ENCODE measurements at regions not wholly inside any gene's neighbourhood (a gene's known extent, or its start where the extent isn't known, plus 50 kb on each side); places are given as distances from the start of the nearest gene placed in this dataset.
"Not testable (repeated sequence)": the region's sequence is repeated elsewhere in the genome, so short reads cannot be mapped to it uniquely, and the experiment has no call there.

DNA sequence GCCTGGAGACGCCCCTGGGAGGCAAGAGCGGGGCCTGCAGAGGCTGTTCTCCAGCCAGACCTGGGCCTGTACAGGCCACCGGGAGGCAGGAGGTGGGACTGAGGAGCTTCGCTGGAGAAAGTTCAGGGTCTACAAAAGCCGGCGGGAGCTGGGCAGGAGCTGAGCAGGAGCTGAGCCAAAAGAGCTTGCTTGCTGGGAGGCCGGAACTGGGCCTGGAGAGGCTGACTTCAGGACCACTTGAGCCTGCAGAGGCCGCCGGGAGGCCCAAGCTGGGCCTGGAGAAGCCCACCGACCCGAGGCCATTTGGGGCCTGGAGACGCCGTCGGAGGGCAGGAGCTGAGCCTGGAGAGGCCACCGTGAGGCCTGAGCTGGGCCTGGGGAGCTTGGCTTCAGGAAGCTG is 309.0 kb downstream of the ZNF479 start:
- DNase-seq; H3K27ac Mint-ChIP-seq; H3K36me3 ChIP-seq (ENCODE audit: control insufficient read depth in 2 of 2, extremely low read depth in 1 of 2, insufficient read depth in 1 of 2, low read length in 1 of 2); H3K9me3 ChIP-seq; H3K4me1 Mint-ChIP-seq; POLR2A ChIA-PET; H3K27me3 Mint-ChIP-seq; ATAC-seq (replicated peaks in 1 of 4); H3K4me3 Mint-ChIP-seq; H3K27ac ChIP-seq (ENCODE audit: low read length); H3K27me3 ChIP-seq (replicated peaks in 1 of 2; ENCODE audit: control insufficient read depth in 2 of 2, extremely low read depth in 1 of 2, insufficient read depth in 2 of 2, low read length in 1 of 2); H3K36me3 Mint-ChIP-seq; H3K4me3 ChIP-seq (ENCODE audit: control insufficient read depth in 1 of 2, extremely low read depth in 1 of 2, low read length in 1 of 2); H3K4me1 ChIP-seq (ENCODE audit: control insufficient read depth in 1 of 2, extremely low read depth in 1 of 2, insufficient read depth in 2 of 2, low read length in 2 of 2); H3K9me3 Mint-ChIP-seq; CTCF ChIA-PET: not testable (repeated sequence)
- WGBS (ENCODE audit: insufficient coverage) = no CpG with 5 or more reads among the region's 15 CpGs

DNA sequence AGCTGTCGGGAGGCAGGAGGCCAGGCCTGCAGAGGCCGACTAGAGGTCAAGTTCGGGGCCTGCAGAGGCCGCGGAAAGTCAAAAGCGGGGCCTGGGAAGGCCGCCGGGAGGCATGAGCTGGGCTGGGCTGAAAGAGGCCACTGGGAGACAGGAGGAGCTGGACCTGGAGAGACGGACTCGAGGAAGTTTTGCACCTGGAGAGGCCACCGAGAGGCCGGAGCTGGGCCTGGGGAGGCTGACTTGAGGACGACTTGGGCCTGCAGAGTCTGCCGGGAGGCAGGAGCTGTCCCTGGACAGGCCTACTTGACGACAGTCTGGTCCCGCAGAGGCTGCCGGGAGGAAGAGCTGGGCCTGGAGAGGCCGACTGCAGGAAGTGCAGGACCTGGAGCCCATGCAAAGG is 310.1 kb downstream of the ZNF479 start:
- H3K4me3 ChIP-seq (ENCODE audit: control insufficient read depth in 1 of 2, extremely low read depth in 1 of 2, low read length in 1 of 2); H3K36me3 Mint-ChIP-seq; H3K4me1 Mint-ChIP-seq; H3K9me3 ChIP-seq; H3K27ac Mint-ChIP-seq; H3K4me1 ChIP-seq (ENCODE audit: control insufficient read depth in 1 of 2, extremely low read depth in 1 of 2, insufficient read depth in 2 of 2, low read length in 2 of 2); ATAC-seq (replicated peaks in 1 of 4); H3K27ac ChIP-seq (ENCODE audit: low read length); H3K4me3 Mint-ChIP-seq; H3K36me3 ChIP-seq (ENCODE audit: control insufficient read depth in 2 of 2, extremely low read depth in 1 of 2, insufficient read depth in 1 of 2, low read length in 1 of 2); DNase-seq; CTCF ChIA-PET; H3K27me3 ChIP-seq (replicated peaks in 1 of 2; ENCODE audit: control insufficient read depth in 2 of 2, extremely low read depth in 1 of 2, insufficient read depth in 2 of 2, low read length in 1 of 2); H3K9me3 Mint-ChIP-seq; H3K27me3 Mint-ChIP-seq; POLR2A ChIA-PET: not testable (repeated sequence)
- WGBS (ENCODE audit: insufficient coverage) = no CpG with 5 or more reads among the region's 18 CpGs

DNA sequence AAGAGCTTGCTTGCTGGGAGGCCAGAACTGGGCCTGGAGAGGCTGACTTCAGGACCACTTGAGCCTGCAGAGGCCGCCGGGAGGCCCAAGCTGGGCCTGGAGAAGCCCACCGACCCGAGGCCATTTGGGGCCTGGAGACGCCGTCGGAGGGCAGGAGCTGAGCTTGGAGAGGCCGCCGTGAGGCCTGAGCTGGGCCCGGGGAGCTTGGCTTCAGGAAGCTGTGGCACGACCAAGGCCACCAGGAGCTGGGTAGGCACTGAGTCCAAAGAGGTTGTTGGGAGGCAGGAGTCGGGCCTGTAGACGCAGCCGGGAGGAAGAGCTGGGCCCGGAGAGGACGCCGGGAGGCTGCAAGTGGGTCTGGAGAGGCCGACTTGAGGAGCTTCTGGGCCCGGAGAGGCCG is 310.7 kb downstream of the ZNF479 start:
- WGBS (ENCODE audit: insufficient coverage) = no CpG with 5 or more reads among the region's 20 CpGs
- not testable (repeated sequence) for H3K9me3 Mint-ChIP-seq

DNA sequence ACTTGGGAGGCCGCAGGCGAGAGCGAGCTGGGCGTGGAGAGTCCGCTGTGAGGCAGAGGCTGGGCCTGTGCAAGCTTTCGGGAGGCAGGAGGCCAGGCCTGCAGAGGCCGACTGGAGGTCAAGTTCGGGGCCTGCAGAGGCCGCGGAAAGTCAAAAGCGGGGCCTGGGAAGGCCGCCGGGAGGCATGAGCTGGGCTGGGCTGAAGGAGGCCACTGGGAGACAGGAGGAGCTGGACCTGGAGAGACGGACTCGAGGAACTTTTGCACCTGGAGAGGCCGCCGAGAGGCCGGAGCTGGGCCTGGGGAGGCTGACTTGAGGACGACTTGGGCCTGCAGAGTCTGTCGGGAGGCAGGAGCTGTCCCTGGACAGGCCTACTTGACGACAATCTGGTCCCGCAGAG is 314.0 kb downstream of the ZNF479 start:
- ATAC-seq (replicated peaks in 1 of 4) = not testable (repeated sequence)
- no CpG with 5 or more reads among the region's 22 CpGs for WGBS (ENCODE audit: insufficient coverage)

More for the DNA sequence above, 310.7 kb downstream of the ZNF479 start:
- H3K4me3 ChIP-seq (ENCODE audit: control insufficient read depth in 1 of 2, extremely low read depth in 1 of 2, low read length in 1 of 2); DNase-seq; H3K9me3 ChIP-seq; H3K4me3 Mint-ChIP-seq; H3K36me3 ChIP-seq (ENCODE audit: control insufficient read depth in 2 of 2, extremely low read depth in 1 of 2, insufficient read depth in 1 of 2, low read length in 1 of 2); H3K36me3 Mint-ChIP-seq; H3K27me3 Mint-ChIP-seq; H3K27me3 ChIP-seq (replicated peaks in 1 of 2; ENCODE audit: control insufficient read depth in 2 of 2, extremely low read depth in 1 of 2, insufficient read depth in 2 of 2, low read length in 1 of 2); H3K4me1 Mint-ChIP-seq; CTCF ChIA-PET; H3K27ac Mint-ChIP-seq; H3K4me1 ChIP-seq (ENCODE audit: control insufficient read depth in 1 of 2, extremely low read depth in 1 of 2, insufficient read depth in 2 of 2, low read length in 2 of 2); H3K27ac ChIP-seq (ENCODE audit: low read length); POLR2A ChIA-PET; ATAC-seq (replicated peaks in 1 of 4): not testable (repeated sequence)

DNA sequence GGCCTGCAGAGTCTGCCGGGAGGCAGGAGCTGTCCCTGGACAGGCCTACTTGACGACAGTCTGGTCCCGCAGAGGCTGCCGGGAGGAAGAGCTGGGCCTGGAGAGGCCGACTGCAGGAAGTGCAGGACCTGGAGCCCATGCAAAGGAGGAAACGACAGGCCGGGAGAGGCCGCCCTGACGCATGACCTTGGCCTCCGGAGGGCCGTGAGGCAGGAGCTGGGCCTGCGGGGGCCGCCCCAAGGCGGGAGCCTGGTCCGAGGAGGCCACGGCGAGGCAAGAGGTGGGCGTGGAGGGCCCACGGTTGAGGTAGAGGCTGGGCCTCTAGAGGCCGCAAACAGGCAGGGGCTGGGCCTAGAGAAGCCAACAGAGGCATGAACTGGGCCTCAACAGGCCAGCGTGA is 317.3 kb downstream of the ZNF479 start:
- DNase-seq; H3K4me1 Mint-ChIP-seq; H3K36me3 Mint-ChIP-seq; H3K27ac ChIP-seq (ENCODE audit: low read length); ATAC-seq (replicated peaks in 1 of 4); H3K4me1 ChIP-seq (ENCODE audit: control insufficient read depth in 1 of 2, extremely low read depth in 1 of 2, insufficient read depth in 2 of 2, low read length in 2 of 2); H3K4me3 ChIP-seq (ENCODE audit: control insufficient read depth in 1 of 2, extremely low read depth in 1 of 2, low read length in 1 of 2); H3K27me3 Mint-ChIP-seq; H3K36me3 ChIP-seq (ENCODE audit: control insufficient read depth in 2 of 2, extremely low read depth in 1 of 2, insufficient read depth in 1 of 2, low read length in 1 of 2); CTCF ChIA-PET; H3K27ac Mint-ChIP-seq; H3K27me3 ChIP-seq (replicated peaks in 1 of 2; ENCODE audit: control insufficient read depth in 2 of 2, extremely low read depth in 1 of 2, insufficient read depth in 2 of 2, low read length in 1 of 2); POLR2A ChIA-PET; H3K4me3 Mint-ChIP-seq; H3K9me3 Mint-ChIP-seq; H3K9me3 ChIP-seq: not testable (repeated sequence)
- 91% methylated on average over 8 of the region's 21 CpGs for WGBS (ENCODE audit: insufficient coverage)

More for the DNA sequence above, 314.0 kb downstream of the ZNF479 start:
- H3K4me1 Mint-ChIP-seq; H3K27me3 Mint-ChIP-seq; H3K36me3 Mint-ChIP-seq; H3K27me3 ChIP-seq (replicated peaks in 1 of 2; ENCODE audit: control insufficient read depth in 2 of 2, extremely low read depth in 1 of 2, insufficient read depth in 2 of 2, low read length in 1 of 2); H3K4me1 ChIP-seq (ENCODE audit: control insufficient read depth in 1 of 2, extremely low read depth in 1 of 2, insufficient read depth in 2 of 2, low read length in 2 of 2); H3K36me3 ChIP-seq (ENCODE audit: control insufficient read depth in 2 of 2, extremely low read depth in 1 of 2, insufficient read depth in 1 of 2, low read length in 1 of 2); H3K27ac ChIP-seq (ENCODE audit: low read length); POLR2A ChIA-PET; H3K27ac Mint-ChIP-seq; H3K9me3 Mint-ChIP-seq; H3K4me3 ChIP-seq (ENCODE audit: control insufficient read depth in 1 of 2, extremely low read depth in 1 of 2, low read length in 1 of 2); CTCF ChIA-PET; H3K9me3 ChIP-seq; H3K4me3 Mint-ChIP-seq; DNase-seq: not testable (repeated sequence)

DNA sequence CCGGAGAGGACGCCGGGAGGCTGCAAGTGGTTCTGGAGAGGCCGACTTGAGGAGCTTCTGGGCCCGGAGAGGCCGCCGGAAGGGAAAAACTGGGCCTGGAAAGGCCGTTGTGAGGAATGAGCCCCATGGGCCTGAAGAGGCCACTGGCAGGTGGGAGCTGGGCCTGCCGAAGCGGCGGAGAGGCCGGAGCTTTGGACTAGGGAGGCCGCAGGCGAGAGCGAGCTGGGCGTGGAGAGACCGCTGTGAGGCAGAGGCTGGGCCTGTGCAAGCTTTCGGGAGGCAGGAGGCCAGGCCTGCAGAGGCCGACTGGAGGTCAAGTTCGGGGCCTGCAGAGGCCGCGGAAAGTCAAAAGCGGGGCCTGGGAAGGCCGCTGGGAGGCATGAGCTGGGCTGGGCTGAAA is 317.8 kb downstream of the ZNF479 start:
- H3K36me3 ChIP-seq (ENCODE audit: control insufficient read depth in 2 of 2, extremely low read depth in 1 of 2, insufficient read depth in 1 of 2, low read length in 1 of 2); H3K27me3 Mint-ChIP-seq; H3K4me1 ChIP-seq (ENCODE audit: control insufficient read depth in 1 of 2, extremely low read depth in 1 of 2, insufficient read depth in 2 of 2, low read length in 2 of 2); H3K27me3 ChIP-seq (replicated peaks in 1 of 2; ENCODE audit: control insufficient read depth in 2 of 2, extremely low read depth in 1 of 2, insufficient read depth in 2 of 2, low read length in 1 of 2); H3K27ac ChIP-seq (ENCODE audit: low read length); H3K27ac Mint-ChIP-seq; ATAC-seq (replicated peaks in 1 of 4); H3K4me3 Mint-ChIP-seq; CTCF ChIA-PET; H3K4me1 Mint-ChIP-seq; POLR2A ChIA-PET; H3K4me3 ChIP-seq (ENCODE audit: control insufficient read depth in 1 of 2, extremely low read depth in 1 of 2, low read length in 1 of 2); DNase-seq; H3K36me3 Mint-ChIP-seq; H3K9me3 ChIP-seq; H3K9me3 Mint-ChIP-seq: not testable (repeated sequence)
- 100% methylated on average over 5 of the region's 24 CpGs for WGBS (ENCODE audit: insufficient coverage)

DNA sequence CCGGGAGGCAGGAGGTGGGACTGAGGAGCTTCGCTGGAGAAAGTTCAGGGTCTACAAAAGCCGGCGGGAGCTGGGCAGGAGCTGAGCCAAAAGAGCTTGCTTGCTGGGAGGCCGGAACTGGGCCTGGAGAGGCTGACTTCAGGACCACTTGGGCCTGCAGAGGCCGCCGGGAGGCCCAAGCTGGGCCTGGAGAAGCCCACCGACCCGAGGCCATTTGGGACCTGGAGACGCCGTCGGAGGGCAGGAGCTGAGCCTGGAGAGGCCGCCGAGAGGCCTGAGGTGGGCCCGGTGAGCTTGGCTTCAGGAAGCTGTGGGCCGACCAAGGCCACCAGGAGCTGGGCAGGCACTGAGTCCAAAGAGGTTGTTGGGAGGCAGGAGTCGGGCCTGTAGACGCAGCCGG is 318.3 kb downstream of the ZNF479 start:
- H3K27ac ChIP-seq (ENCODE audit: low read length); H3K4me3 ChIP-seq (ENCODE audit: control insufficient read depth in 1 of 2, extremely low read depth in 1 of 2, low read length in 1 of 2); H3K4me1 Mint-ChIP-seq; DNase-seq; H3K4me3 Mint-ChIP-seq; H3K27me3 ChIP-seq (replicated peaks in 1 of 2; ENCODE audit: control insufficient read depth in 2 of 2, extremely low read depth in 1 of 2, insufficient read depth in 2 of 2, low read length in 1 of 2); H3K36me3 ChIP-seq (ENCODE audit: control insufficient read depth in 2 of 2, extremely low read depth in 1 of 2, insufficient read depth in 1 of 2, low read length in 1 of 2); H3K36me3 Mint-ChIP-seq; POLR2A ChIA-PET; H3K27ac Mint-ChIP-seq; H3K4me1 ChIP-seq (ENCODE audit: control insufficient read depth in 1 of 2, extremely low read depth in 1 of 2, insufficient read depth in 2 of 2, low read length in 2 of 2); H3K9me3 Mint-ChIP-seq; CTCF ChIA-PET; ATAC-seq (replicated peaks in 1 of 4); H3K9me3 ChIP-seq; H3K27me3 Mint-ChIP-seq: not testable (repeated sequence)
- 87% methylated on average over 6 of the region's 19 CpGs for WGBS (ENCODE audit: insufficient coverage)
